Liver (tissue), 8 donors: ENCODE measurements at regions not wholly inside any gene's neighbourhood (a gene's known extent, or its start where the extent isn't known, plus 50 kb on each side); places are given as distances from the start of the nearest gene placed in this dataset.

Source experiments
- DNase-seq: peaks from one replicate; pipeline ENCODE4 v3.0.0-alpha.2; 2017; ENCODE audit warnings: low spot score
- H3K27ac ChIP-seq, 2 donors: one replicate each; pipeline ENCODE4 v1.7.0; 2013; ENCODE audit warnings: inconsistent platforms in 2 of 2, low read length in 2 of 2, control low read depth in 1 of 2, low read depth in 1 of 2, mild to moderate bottlenecking in 1 of 2
- H3K27me3 ChIP-seq, 4 donors: one replicate each; pipeline versions ENCODE4 v1.6.1 to v1.7.0; 2013; ENCODE audit warnings: low read length in 3 of 4, inconsistent platforms in 1 of 4, mild to moderate bottlenecking in 1 of 4, moderate library complexity in 1 of 4; ENCODE audit not compliant: control insufficient read depth in 4 of 4, insufficient read depth in 4 of 4
- H3K36me3 ChIP-seq, 4 donors: one replicate each; pipeline versions ENCODE4 v1.6.1 to v1.7.0; 2013; ENCODE audit warnings: low read length in 3 of 4, mild to moderate bottlenecking in 3 of 4, low read depth in 1 of 4, moderate library complexity in 1 of 4; ENCODE audit not compliant: control insufficient read depth in 4 of 4, insufficient read depth in 3 of 4
- H3K4me1 ChIP-seq, 4 donors: one replicate each; pipeline versions ENCODE4 v1.6.1 to v1.7.0; 2013; ENCODE audit warnings: low read length in 3 of 4, mild to moderate bottlenecking in 3 of 4, moderate library complexity in 1 of 4; ENCODE audit not compliant: control insufficient read depth in 4 of 4, insufficient read depth in 4 of 4
- H3K4me3 ChIP-seq, 3 donors: one replicate each; pipeline versions ENCODE4 v1.6.1 to v1.7.0; 2013; ENCODE audit warnings: low read length in 3 of 3, control low read depth in 1 of 3, low read depth in 1 of 3, mild to moderate bottlenecking in 1 of 3
- H3K9ac ChIP-seq, 2 donors: one replicate each; pipeline ENCODE4 v1.7.0; 2013; ENCODE audit warnings: low read length in 2 of 2, mild to moderate bottlenecking in 2 of 2, moderate library complexity in 2 of 2, control low read depth in 1 of 2, low read depth in 1 of 2
- H3K9me3 ChIP-seq, 4 donors: one replicate each; pipeline versions ENCODE4 v1.6.1 to v1.7.0; 2013; ENCODE audit warnings: low read length in 3 of 4; ENCODE audit not compliant: control insufficient read depth in 4 of 4
- EGR1 ChIP-seq, 2 donors: IDR thresholded peaks; 2 replicates each; pipeline ENCODE4 v1.6.1; 2016 to 2018; ENCODE audit warnings: antibody characterized with exemption in 2 of 2, low read depth in 2 of 2
- FOXA1 ChIP-seq: IDR thresholded peaks from 2 replicates; pipeline ENCODE4 v1.6.1; 2016; ENCODE audit warnings: antibody characterized with exemption
- FOXA2 ChIP-seq: IDR thresholded peaks from 2 replicates; pipeline ENCODE4 v1.6.1; 2016; ENCODE audit warnings: antibody characterized with exemption
- GABPA ChIP-seq, 2 donors: IDR thresholded peaks in 1 of 2; conservative IDR thresholded peaks in 1 of 2; 2 replicates each; pipeline ENCODE4 v1.6.1; 2016; ENCODE audit warnings: antibody characterized with exemption in 2 of 2, mild to moderate bottlenecking in 1 of 2, moderate library complexity in 1 of 2
- HNF4A ChIP-seq, 2 donors: conservative IDR thresholded peaks; 2 replicates each; pipeline ENCODE4 v1.6.1; 2016; ENCODE audit warnings: antibody characterized with exemption in 2 of 2, mild to moderate bottlenecking in 2 of 2
- HNF4G ChIP-seq: IDR thresholded peaks from 2 replicates; pipeline ENCODE4 v1.6.1; 2016; ENCODE audit warnings: antibody characterized with exemption
- JUND ChIP-seq, 2 donors: IDR thresholded peaks; 2 replicates each; pipeline ENCODE4 v1.6.1; 2016; ENCODE audit warnings: antibody characterized with exemption in 2 of 2
- NR2F2 ChIP-seq: IDR thresholded peaks from 2 replicates; pipeline ENCODE4 v1.6.1; 2016; ENCODE audit warnings: antibody characterized with exemption
- RAD21 ChIP-seq, 2 donors: IDR thresholded peaks; 2 replicates each; pipeline ENCODE4 v1.6.1; 2016; ENCODE audit warnings: antibody characterized with exemption in 2 of 2, mild to moderate bottlenecking in 2 of 2
- RXRA ChIP-seq, 2 donors: IDR thresholded peaks; 2 replicates each; pipeline ENCODE4 v1.6.1; 2017 to 2018; ENCODE audit warnings: antibody characterized with exemption in 2 of 2, mild to moderate bottlenecking in 1 of 2
- SP1 ChIP-seq: IDR thresholded peaks from 2 replicates; pipeline ENCODE4 v1.6.1; 2018; ENCODE audit warnings: antibody characterized with exemption, mild to moderate bottlenecking
- TAF1 ChIP-seq: conservative IDR thresholded peaks from 2 replicates; pipeline ENCODE4 v1.6.1; 2016; ENCODE audit warnings: antibody characterized with exemption, mild to moderate bottlenecking
- YY1 ChIP-seq: IDR thresholded peaks from 2 replicates; pipeline ENCODE4 v1.6.1; 2016; ENCODE audit warnings: antibody characterized with exemption, mild to moderate bottlenecking
- WGBS: extraction: QIAGEN DNeasy Blood & Tissue Kit; methylation state at CpG from one replicate; pipeline ENCODE4 v1.1.7; 2013; 5-methylcytosine and 5-hydroxymethylcytosine counted together
- TF ChIP-seq, protein P1 (sequence below): IDR thresholded peaks from 2 replicates; pipeline ENCODE4 v1.6.1; 2016; ENCODE audit warnings: antibody characterized with exemption
- TF ChIP-seq, protein P2 (sequence below): IDR thresholded peaks from 2 replicates; pipeline ENCODE4 v1.6.1; 2016; ENCODE audit warnings: antibody characterized with exemption
- TF ChIP-seq, protein P3 (sequence below): IDR thresholded peaks from 2 replicates; pipeline ENCODE4 v1.6.1; 2016; ENCODE audit warnings: antibody characterized with exemption
- TF ChIP-seq, protein P4 (sequence below): fragments of 150-350 bp; IDR thresholded peaks from 2 replicates; pipeline ENCODE4 v1.5.1; 2017; ENCODE audit warnings: improper control_type of control experiment, low read depth, low read length; ENCODE audit not compliant: missing input control
- TF ChIP-seq, protein P5 (sequence below): IDR thresholded peaks from 2 replicates; pipeline ENCODE4 v1.6.1; 2016; ENCODE audit warnings: antibody characterized with exemption, mild to moderate bottlenecking
- donor health status: healthy.
- donor health status: healthy.
- donor health status: healthy.
- donor health status: healthy.
- donor health status: healthy.

DNA sequence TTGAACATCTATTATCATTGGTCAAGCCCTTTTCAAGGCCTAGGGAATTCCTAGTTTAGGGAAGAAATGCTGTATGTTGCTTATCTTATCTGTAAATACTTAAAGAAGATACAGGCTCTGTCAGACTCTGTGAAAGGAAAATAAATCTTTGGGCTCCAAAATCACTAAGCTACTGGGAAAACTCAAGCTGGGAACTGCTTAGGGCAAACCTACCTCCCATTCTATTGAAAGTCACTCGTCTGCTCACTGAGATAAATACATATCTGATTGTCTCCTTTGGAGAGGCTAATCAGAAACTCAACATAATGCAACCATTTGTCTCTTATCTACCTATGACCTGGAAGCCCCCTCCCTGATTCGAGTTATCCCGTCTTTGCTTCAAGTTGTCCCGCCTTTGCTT, 108.6 kb upstream of the NDST4 start:
- no peaks in the 10 kb centered on the region for H3K4me1 ChIP-seq
- H3K4me3 ChIP-seq: no peak overlapping the region
- TF ChIP-seq FOXA2 (no peak), EGR1 (IDR thresholded peaks at IDR 0.05; ENCODE audit: low read depth in 2 of 2) (no peak), JUND (IDR thresholded peaks at IDR 0.05) (no peak), TAF1 (no peak), YY1 (no peak), RXRA (IDR thresholded peaks at IDR 0.05) (no peak), NR2F2 (no peak), HNF4G (no peak), FOXA1 (no peak), GABPA (IDR thresholded peaks at IDR 0.05 in 1 of 2, conservative IDR thresholded peaks at IDR 0.05 in 1 of 2) (no peak), RAD21 (IDR thresholded peaks at IDR 0.05) (no peak)
- TF ChIP-seq, protein P1, sequence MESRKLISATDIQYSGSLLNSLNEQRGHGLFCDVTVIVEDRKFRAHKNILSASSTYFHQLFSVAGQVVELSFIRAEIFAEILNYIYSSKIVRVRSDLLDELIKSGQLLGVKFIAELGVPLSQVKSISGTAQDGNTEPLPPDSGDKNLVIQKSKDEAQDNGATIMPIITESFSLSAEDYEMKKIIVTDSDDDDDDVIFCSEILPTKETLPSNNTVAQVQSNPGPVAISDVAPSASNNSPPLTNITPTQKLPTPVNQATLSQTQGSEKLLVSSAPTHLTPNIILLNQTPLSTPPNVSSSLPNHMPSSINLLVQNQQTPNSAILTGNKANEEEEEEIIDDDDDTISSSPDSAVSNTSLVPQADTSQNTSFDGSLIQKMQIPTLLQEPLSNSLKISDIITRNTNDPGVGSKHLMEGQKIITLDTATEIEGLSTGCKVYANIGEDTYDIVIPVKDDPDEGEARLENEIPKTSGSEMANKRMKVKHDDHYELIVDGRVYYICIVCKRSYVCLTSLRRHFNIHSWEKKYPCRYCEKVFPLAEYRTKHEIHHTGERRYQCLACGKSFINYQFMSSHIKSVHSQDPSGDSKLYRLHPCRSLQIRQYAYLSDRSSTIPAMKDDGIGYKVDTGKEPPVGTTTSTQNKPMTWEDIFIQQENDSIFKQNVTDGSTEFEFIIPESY: no peak
- TF ChIP-seq, protein P2, sequence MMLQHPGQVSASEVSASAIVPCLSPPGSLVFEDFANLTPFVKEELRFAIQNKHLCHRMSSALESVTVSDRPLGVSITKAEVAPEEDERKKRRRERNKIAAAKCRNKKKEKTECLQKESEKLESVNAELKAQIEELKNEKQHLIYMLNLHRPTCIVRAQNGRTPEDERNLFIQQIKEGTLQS: no peak
- TF ChIP-seq, protein P3, sequence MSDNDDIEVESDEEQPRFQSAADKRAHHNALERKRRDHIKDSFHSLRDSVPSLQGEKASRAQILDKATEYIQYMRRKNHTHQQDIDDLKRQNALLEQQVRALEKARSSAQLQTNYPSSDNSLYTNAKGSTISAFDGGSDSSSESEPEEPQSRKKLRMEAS: no peak
- TF ChIP-seq, protein P4, sequence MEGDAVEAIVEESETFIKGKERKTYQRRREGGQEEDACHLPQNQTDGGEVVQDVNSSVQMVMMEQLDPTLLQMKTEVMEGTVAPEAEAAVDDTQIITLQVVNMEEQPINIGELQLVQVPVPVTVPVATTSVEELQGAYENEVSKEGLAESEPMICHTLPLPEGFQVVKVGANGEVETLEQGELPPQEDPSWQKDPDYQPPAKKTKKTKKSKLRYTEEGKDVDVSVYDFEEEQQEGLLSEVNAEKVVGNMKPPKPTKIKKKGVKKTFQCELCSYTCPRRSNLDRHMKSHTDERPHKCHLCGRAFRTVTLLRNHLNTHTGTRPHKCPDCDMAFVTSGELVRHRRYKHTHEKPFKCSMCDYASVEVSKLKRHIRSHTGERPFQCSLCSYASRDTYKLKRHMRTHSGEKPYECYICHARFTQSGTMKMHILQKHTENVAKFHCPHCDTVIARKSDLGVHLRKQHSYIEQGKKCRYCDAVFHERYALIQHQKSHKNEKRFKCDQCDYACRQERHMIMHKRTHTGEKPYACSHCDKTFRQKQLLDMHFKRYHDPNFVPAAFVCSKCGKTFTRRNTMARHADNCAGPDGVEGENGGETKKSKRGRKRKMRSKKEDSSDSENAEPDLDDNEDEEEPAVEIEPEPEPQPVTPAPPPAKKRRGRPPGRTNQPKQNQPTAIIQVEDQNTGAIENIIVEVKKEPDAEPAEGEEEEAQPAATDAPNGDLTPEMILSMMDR: no peak
- TF ChIP-seq, protein P5, sequence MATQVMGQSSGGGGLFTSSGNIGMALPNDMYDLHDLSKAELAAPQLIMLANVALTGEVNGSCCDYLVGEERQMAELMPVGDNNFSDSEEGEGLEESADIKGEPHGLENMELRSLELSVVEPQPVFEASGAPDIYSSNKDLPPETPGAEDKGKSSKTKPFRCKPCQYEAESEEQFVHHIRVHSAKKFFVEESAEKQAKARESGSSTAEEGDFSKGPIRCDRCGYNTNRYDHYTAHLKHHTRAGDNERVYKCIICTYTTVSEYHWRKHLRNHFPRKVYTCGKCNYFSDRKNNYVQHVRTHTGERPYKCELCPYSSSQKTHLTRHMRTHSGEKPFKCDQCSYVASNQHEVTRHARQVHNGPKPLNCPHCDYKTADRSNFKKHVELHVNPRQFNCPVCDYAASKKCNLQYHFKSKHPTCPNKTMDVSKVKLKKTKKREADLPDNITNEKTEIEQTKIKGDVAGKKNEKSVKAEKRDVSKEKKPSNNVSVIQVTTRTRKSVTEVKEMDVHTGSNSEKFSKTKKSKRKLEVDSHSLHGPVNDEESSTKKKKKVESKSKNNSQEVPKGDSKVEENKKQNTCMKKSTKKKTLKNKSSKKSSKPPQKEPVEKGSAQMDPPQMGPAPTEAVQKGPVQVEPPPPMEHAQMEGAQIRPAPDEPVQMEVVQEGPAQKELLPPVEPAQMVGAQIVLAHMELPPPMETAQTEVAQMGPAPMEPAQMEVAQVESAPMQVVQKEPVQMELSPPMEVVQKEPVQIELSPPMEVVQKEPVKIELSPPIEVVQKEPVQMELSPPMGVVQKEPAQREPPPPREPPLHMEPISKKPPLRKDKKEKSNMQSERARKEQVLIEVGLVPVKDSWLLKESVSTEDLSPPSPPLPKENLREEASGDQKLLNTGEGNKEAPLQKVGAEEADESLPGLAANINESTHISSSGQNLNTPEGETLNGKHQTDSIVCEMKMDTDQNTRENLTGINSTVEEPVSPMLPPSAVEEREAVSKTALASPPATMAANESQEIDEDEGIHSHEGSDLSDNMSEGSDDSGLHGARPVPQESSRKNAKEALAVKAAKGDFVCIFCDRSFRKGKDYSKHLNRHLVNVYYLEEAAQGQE: no peak
- no peak overlapping the region for H3K9ac ChIP-seq
- no peaks in the 10 kb centered on the region for H3K9me3 ChIP-seq
- H3K27ac ChIP-seq: no peak overlapping the region
- H3K27me3 ChIP-seq: peaks cover 0 to 5% (median 0%) of the 10 kb centered on the region in 4 donors
- no peak for DNase-seq
- 38% methylated on average over 4 of the region's 4 CpGs for WGBS
- H3K36me3 ChIP-seq: no peaks in the 10 kb centered on the region

DNA sequence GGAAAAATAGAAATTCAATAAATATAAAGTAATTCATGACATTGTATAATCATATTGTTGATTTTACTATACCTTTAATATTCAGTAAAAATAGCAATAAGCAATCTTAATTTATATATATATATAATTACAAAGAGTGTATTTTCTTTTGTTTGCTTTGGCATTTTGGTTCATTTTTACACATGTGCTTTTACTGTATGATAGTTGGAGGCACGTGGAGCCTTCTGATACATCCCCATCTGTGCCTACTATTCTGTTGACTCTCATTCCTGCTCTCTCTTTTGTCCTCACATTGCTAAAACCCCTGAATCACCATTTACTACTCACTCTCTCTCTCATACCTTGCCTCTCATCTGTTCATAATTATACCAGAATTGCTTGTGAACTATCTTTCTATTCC, 106.4 kb upstream of the NDST4 start:
- Histone ChIP-seq H3K36me3 (no peaks in the 10 kb centered on the region), H3K27me3 (peaks cover 0 to 5% (median 0%) of the 10 kb centered on the region in 4 donors), H3K4me1 (no peaks in the 10 kb centered on the region), H3K9ac (no peak overlapping the region), H3K4me3 (no peak overlapping the region), H3K9me3 (no peaks in the 10 kb centered on the region), H3K27ac (no peak overlapping the region)
- no peak for TF ChIP-seq GABPA (IDR thresholded peaks at IDR 0.05 in 1 of 2, conservative IDR thresholded peaks at IDR 0.05 in 1 of 2)
- TF ChIP-seq HNF4A (conservative IDR thresholded peaks at IDR 0.05): no peak
- TF ChIP-seq, protein P3: no peak
- TF ChIP-seq TAF1: no peak
- no peak for TF ChIP-seq EGR1 (IDR thresholded peaks at IDR 0.05; ENCODE audit: low read depth in 2 of 2)
- TF ChIP-seq, protein P5: no peak
- TF ChIP-seq, protein P4: no peak
- TF ChIP-seq RAD21 (IDR thresholded peaks at IDR 0.05): no peak
- no peak for TF ChIP-seq SP1
- 58% methylated on average over 1 of the region's 1 CpG for WGBS
- no peak for DNase-seq
